ENCODE measurements at regions not wholly inside any gene's neighbourhood (a gene's known extent, or its start where the extent isn't known, plus 50 kb on each side); places are given as distances from the start of the nearest gene placed in this dataset.

GRCh38 chr5:152844713-152845112 lies 439.6 kb upstream of the NMUR2 start (continued):
- TF ChIP-seq CREB5 (CRISPR knock-in tag; IDR thresholded peaks at IDR 0.05; ENCODE audit: low read depth) (no peak), SNAI2 (CRISPR knock-in tag; IDR thresholded peaks at IDR 0.05) (no peak), ZFP3 (CRISPR knock-in tag; IDR thresholded peaks at IDR 0.05) (no peak), ARNTL (CRISPR knock-in tag; IDR thresholded peaks at IDR 0.05; ENCODE audit: borderline replicate concordance, low read depth) (no peak)

DNA sequence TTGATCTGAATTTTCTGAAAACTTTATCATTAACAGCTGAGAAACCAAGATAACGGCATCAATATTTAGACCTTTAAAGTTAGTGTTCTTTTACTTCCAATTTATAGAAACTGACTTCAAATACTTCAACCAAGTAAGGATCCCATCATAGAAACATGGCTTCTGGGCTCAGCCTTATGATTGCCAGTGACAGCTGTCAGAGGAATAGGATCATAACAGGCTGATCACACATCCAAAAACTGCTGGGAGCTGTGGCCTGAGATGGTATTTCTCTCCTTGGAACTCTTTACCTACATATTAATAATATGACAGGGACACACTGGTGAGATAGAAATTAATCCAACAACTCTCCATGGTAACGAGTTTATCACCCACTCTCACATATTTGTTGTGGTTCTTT lies 448.3 kb upstream of the NMUR2 start:
- TF ChIP-seq PPARA (CRISPR knock-in tag; IDR thresholded peaks at IDR 0.05; ENCODE audit: borderline replicate concordance) (no peak), OSR1 (CRISPR knock-in tag; IDR thresholded peaks at IDR 0.05) (no peak), ZNF8 (CRISPR knock-in tag; IDR thresholded peaks at IDR 0.05) (no peak), ZC3H10 (CRISPR knock-in tag; IDR thresholded peaks at IDR 0.05) (no peak), CREB5 (CRISPR knock-in tag; IDR thresholded peaks at IDR 0.05; ENCODE audit: low read depth) (no peak), BACH2 (CRISPR knock-in tag; IDR thresholded peaks at IDR 0.05; ENCODE audit: borderline replicate concordance) (no peak), ZNF565 (CRISPR knock-in tag; conservative IDR thresholded peaks at IDR 0.05; ENCODE audit: low read depth) (no peak), ZNF70 (CRISPR knock-in tag; IDR thresholded peaks at IDR 0.05) (no peak), TOX (CRISPR knock-in tag; IDR thresholded peaks at IDR 0.05; ENCODE audit: borderline replicate concordance) (no peak)
- TF ChIP-seq, protein P1, sequence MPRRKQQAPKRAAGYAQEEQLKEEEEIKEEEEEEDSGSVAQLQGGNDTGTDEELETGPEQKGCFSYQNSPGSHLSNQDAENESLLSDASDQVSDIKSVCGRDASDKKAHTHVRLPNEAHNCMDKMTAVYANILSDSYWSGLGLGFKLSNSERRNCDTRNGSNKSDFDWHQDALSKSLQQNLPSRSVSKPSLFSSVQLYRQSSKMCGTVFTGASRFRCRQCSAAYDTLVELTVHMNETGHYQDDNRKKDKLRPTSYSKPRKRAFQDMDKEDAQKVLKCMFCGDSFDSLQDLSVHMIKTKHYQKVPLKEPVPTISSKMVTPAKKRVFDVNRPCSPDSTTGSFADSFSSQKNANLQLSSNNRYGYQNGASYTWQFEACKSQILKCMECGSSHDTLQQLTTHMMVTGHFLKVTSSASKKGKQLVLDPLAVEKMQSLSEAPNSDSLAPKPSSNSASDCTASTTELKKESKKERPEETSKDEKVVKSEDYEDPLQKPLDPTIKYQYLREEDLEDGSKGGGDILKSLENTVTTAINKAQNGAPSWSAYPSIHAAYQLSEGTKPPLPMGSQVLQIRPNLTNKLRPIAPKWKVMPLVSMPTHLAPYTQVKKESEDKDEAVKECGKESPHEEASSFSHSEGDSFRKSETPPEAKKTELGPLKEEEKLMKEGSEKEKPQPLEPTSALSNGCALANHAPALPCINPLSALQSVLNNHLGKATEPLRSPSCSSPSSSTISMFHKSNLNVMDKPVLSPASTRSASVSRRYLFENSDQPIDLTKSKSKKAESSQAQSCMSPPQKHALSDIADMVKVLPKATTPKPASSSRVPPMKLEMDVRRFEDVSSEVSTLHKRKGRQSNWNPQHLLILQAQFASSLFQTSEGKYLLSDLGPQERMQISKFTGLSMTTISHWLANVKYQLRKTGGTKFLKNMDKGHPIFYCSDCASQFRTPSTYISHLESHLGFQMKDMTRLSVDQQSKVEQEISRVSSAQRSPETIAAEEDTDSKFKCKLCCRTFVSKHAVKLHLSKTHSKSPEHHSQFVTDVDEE (CRISPR knock-in tag; IDR thresholded peaks at IDR 0.05) = no peak
- no peak for ATAC-seq

- TF ChIP-seq PPARA (CRISPR knock-in tag; IDR thresholded peaks at IDR 0.05; ENCODE audit: borderline replicate concordance) (no peak), CSDC2 (CRISPR knock-in tag; IDR thresholded peaks at IDR 0.05) (no peak), BACH2 (CRISPR knock-in tag; IDR thresholded peaks at IDR 0.05; ENCODE audit: borderline replicate concordance) (no peak)
- ATAC-seq = no peak
Measured at GRCh38 chr5:152855441-152855840, 450.4 kb upstream of the NMUR2 start.

- no peak for ATAC-seq
- TF ChIP-seq ARNTL (CRISPR knock-in tag; IDR thresholded peaks at IDR 0.05; ENCODE audit: borderline replicate concordance, low read depth) (no peak), PPARA (CRISPR knock-in tag; IDR thresholded peaks at IDR 0.05; ENCODE audit: borderline replicate concordance) (no peak), BACH2 (CRISPR knock-in tag; IDR thresholded peaks at IDR 0.05; ENCODE audit: borderline replicate concordance) (no peak), ZFP30 (CRISPR knock-in tag; IDR thresholded peaks at IDR 0.05) (no peak), ZC3H10 (CRISPR knock-in tag; IDR thresholded peaks at IDR 0.05) (no peak), TOX (CRISPR knock-in tag; IDR thresholded peaks at IDR 0.05; ENCODE audit: borderline replicate concordance) (no peak), ZFP3 (CRISPR knock-in tag; IDR thresholded peaks at IDR 0.05) (no peak), ESRRG (CRISPR knock-in tag; IDR thresholded peaks at IDR 0.05) (no peak), TCF4 (CRISPR knock-in tag; IDR thresholded peaks at IDR 0.05; ENCODE audit: borderline replicate concordance) (no peak), PATZ1 (CRISPR knock-in tag; IDR thresholded peaks at IDR 0.05; ENCODE audit: borderline replicate concordance) (no peak), CREB5 (CRISPR knock-in tag; IDR thresholded peaks at IDR 0.05; ENCODE audit: low read depth) (no peak), ZNF565 (CRISPR knock-in tag; conservative IDR thresholded peaks at IDR 0.05; ENCODE audit: low read depth) (no peak), ISL1 (CRISPR knock-in tag; IDR thresholded peaks at IDR 0.05) (no peak), GLIS3 (CRISPR knock-in tag; IDR thresholded peaks at IDR 0.05) (no peak)
Measured at GRCh38 chr5:152861231-152861630, 456.2 kb upstream of the NMUR2 start.
